Progenitor cell of endocrine pancreas (in vitro differentiated cells): ENCODE measurements at regions not wholly inside any gene's neighbourhood (a gene's known extent, or its start where the extent isn't known, plus 50 kb on each side); places are given as distances from the start of the nearest gene placed in this dataset.

Source experiments
- DNase-seq: peaks from one replicate; pipeline ENCODE4 v3.0.0; 2021; ENCODE audit warnings: low spot score; ENCODE audit not compliant: unreplicated experiment
- H3K27ac Mint-ChIP-seq: 2 replicates; pipeline ENCODE4 v1.8.0; 2021; ENCODE audit warnings: mild to moderate bottlenecking, moderate library complexity, mixed read lengths
- H3K27me3 Mint-ChIP-seq: 2 replicates; pipeline ENCODE4 v1.8.0; 2021; ENCODE audit warnings: mixed read lengths
- H3K36me3 Mint-ChIP-seq: 2 replicates; pipeline ENCODE4 v1.8.0; 2022; ENCODE audit warnings: mixed read lengths; ENCODE audit not compliant: insufficient read depth
- H3K4me1 Mint-ChIP-seq: 2 replicates; pipeline ENCODE4 v1.8.0; 2021; ENCODE audit warnings: low read depth, mixed read lengths
- H3K4me3 Mint-ChIP-seq: 2 replicates; pipeline ENCODE4 v1.8.0; 2021; ENCODE audit warnings: low read depth, mild to moderate bottlenecking, moderate library complexity, mixed read lengths
- H3K9me3 Mint-ChIP-seq: 2 replicates; pipeline ENCODE4 v1.8.0; 2021; ENCODE audit warnings: low read depth, mixed read lengths
- TF ChIP-seq, protein P1 (sequence below): fragments of 200-600 bp; sonication (generic); IDR thresholded peaks from one replicate; pipeline ENCODE4 v1.5.0; 2021; ENCODE audit warnings: antibody characterized with exemption, mild to moderate bottlenecking; ENCODE audit not compliant: unreplicated experiment

DNA sequence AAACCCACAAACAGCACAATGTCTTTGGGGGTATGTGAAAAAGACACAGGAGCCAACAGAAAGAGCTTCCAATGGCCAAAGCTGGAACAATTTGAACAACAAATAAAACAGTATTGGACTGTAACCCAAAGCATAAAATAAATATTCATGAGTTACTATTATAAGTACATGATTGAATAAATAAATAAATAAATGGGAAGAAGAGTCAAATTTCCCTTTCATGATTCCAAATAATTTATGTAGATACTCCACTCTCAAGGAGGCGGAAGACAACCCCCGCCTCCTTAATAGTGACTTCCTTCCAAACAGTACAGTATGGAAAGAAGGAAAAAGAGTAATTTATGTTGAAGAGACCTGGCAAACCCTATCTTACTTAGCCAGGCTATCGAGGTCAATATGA is 124.4 kb upstream of the P2RY1 start:
- Mint-ChIP-seq H3K36me3 (no peaks in the 10 kb centered on the region), H3K4me1 (no peaks in the 10 kb centered on the region), H3K9me3 (no peaks in the 10 kb centered on the region), H3K4me3 (no peak overlapping the region), H3K27ac (no peak overlapping the region), H3K27me3 (peaks cover 5% of the 10 kb centered on the region)
- TF ChIP-seq, protein P1, sequence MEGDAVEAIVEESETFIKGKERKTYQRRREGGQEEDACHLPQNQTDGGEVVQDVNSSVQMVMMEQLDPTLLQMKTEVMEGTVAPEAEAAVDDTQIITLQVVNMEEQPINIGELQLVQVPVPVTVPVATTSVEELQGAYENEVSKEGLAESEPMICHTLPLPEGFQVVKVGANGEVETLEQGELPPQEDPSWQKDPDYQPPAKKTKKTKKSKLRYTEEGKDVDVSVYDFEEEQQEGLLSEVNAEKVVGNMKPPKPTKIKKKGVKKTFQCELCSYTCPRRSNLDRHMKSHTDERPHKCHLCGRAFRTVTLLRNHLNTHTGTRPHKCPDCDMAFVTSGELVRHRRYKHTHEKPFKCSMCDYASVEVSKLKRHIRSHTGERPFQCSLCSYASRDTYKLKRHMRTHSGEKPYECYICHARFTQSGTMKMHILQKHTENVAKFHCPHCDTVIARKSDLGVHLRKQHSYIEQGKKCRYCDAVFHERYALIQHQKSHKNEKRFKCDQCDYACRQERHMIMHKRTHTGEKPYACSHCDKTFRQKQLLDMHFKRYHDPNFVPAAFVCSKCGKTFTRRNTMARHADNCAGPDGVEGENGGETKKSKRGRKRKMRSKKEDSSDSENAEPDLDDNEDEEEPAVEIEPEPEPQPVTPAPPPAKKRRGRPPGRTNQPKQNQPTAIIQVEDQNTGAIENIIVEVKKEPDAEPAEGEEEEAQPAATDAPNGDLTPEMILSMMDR, result no peak
- no peak for DNase-seq

DNA sequence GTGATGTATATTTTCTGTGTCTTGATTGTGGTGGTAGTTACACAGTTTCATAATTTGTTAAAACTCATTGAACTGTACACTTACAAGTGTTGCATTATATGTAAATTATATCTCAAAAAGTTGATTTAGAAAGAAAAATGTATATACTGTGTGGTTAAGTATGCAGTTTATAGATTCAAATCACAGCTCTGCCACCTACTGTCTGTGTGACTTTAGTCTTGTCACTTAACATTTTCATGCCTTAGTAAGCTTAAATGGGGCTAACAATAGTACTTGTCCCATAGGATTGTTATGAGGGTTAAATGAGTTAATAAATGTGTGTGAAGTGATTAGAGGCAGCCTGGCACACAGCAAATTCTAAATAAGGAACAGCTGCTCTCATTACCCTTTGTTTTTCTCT is 120.9 kb upstream of the P2RY1 start:
- H3K4me1 Mint-ChIP-seq, result no peaks in the 10 kb centered on the region
- H3K4me3 Mint-ChIP-seq, result no peak overlapping the region
- no peak overlapping the region for H3K27ac Mint-ChIP-seq
- TF ChIP-seq, protein P1, result no peak
- H3K27me3 Mint-ChIP-seq, result no peaks in the 10 kb centered on the region
- no peaks in the 10 kb centered on the region for H3K9me3 Mint-ChIP-seq
- no peaks in the 10 kb centered on the region for H3K36me3 Mint-ChIP-seq
- DNase-seq, result no peak

DNA sequence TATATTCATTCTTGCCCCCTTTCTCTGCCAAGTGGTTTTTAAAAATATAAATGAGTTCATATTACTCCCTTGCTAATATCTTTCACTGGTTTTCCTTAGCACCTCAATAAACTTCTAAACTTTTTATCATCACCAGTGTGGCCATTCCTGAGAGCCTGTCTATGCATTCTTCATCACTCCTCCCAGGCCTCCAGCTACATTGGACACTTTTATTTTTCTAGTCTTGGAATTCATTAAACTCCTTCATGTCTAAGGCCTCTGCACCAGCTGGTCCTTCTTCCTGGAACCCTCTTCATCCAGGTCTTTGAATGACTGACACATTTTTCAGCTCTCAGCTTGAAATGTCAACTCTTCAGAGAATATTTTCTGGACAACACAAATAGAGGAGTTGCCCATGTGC is 120.4 kb upstream of the P2RY1 start:
- Mint-ChIP-seq H3K27me3 (no peaks in the 10 kb centered on the region), H3K27ac (no peak overlapping the region), H3K9me3 (no peaks in the 10 kb centered on the region), H3K36me3 (no peaks in the 10 kb centered on the region), H3K4me1 (no peaks in the 10 kb centered on the region), H3K4me3 (no peak overlapping the region)
- DNase-seq, result no peak
- TF ChIP-seq, protein P1, result no peak

DNA sequence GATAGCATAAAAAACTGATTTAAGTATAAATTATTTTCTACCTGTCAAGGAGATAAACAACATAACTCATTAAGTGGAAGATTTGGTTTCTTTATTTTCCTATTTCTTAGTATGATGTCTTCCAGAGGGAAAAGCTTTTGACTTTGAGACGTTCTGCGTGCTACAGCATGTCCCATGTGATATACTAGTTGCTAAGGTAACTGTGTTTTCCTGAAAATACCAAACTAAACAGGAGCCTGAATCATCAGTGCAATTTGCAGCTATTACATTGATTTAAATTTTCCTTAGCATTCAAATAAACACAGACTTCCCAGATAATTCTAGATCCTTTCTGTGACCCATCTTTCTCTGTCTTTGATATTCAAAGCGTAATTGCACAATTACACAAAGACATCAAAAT is 117.7 kb upstream of the P2RY1 start:
- Mint-ChIP-seq H3K9me3 (no peaks in the 10 kb centered on the region), H3K27me3 (no peaks in the 10 kb centered on the region), H3K27ac (no peak overlapping the region), H3K4me3 (no peak overlapping the region), H3K36me3 (no peaks in the 10 kb centered on the region), H3K4me1 (no peaks in the 10 kb centered on the region)
- DNase-seq, result no peak
- TF ChIP-seq, protein P1, result no peak

DNA sequence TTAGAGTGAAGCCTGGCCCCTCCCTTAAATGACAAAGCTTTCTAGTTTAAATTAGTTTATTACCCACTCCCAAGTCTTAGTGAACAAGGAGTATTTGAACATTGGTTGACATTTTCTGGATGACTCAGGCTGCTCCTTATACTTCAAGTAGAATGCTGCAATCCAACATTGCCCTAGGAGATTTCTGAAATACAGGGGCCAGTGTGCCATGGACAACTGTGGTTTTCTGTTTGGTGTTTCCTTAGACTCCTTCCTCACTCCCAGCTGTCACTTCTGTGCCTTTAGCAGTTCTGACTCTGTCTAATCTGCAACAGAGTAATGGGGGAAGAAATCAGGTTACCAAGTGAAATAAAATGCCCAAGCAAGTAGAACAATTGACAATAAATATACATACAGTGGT is 116.1 kb upstream of the P2RY1 start:
- H3K36me3 Mint-ChIP-seq, result no peaks in the 10 kb centered on the region

More for the DNA sequence above, 116.1 kb upstream of the P2RY1 start:
- Mint-ChIP-seq H3K9me3 (no peaks in the 10 kb centered on the region), H3K27me3 (no peaks in the 10 kb centered on the region), H3K27ac (no peak overlapping the region), H3K4me3 (no peak overlapping the region), H3K4me1 (no peaks in the 10 kb centered on the region)
- no peak for DNase-seq
- TF ChIP-seq, protein P1, result no peak
